A549 (cell line): ENCODE measurements at regions not wholly inside any gene's neighbourhood (a gene's known extent, or its start where the extent isn't known, plus 50 kb on each side); places are given as distances from the start of the nearest gene placed in this dataset.

ENCODE experiments used
- ATAC-seq, 2 experiments: fragments of 200-7000 bp in 1 of 2; fragments of >200 bp in 1 of 2; cut with Nextera tagmentation in 1 of 2; cut with Tn5 transposase in 1 of 2; 3 replicates each; pipeline versions ENCODE4 v1.8.0 to v1.9.1; 2018 to 2020; ENCODE audit warnings: mild to moderate bottlenecking in 1 of 2, moderate library complexity in 1 of 2
- CTCF ChIA-PET: fragments of 300-600 bp; sonication (Branson Sonifier 250); formaldehyde crosslinking; extraction: SDS; loops from one replicate; lab custom pipeline; 2021; ENCODE audit warnings: antibody characterized with exemption, inconsistent platforms; lab: Yijun Ruan, JAX
- POLR2A ChIA-PET: fragments of 350-600 bp; formaldehyde crosslinking; extraction: SDS; loops from one replicate; lab custom pipeline; 2021; ENCODE audit warnings: antibody characterized with exemption, inconsistent platforms; lab: Yijun Ruan, JAX
- DNase-seq, 2 experiments: peaks; one replicate each; pipeline versions ENCODE4 v3.0.0 to v3.0.0-alpha.2; 2011 to 2016; ENCODE audit warnings: low read depth in 1 of 2, low spot score in 1 of 2
- FAIRE-seq: peaks from 2 replicates; lab custom pipeline; 2011; peaks lifted over from hg19 to GRCh38; lab: Jason Lieb, UNC
- H3K27ac ChIP-seq, 2 experiments: fragments of >200 bp; sonication (Bioruptor Twin); formaldehyde crosslinking; 3 replicates each; pipeline ENCODE4 v1.5.1; 2016 to 2017
- H3K4me1 ChIP-seq: fragments of >200 bp; sonication (Bioruptor Twin); formaldehyde crosslinking; 3 replicates; pipeline ENCODE4 v1.6.1; 2016
- H3K4me2 ChIP-seq: fragments of >200 bp; sonication (Bioruptor Twin); formaldehyde crosslinking; 3 replicates; pipeline ENCODE4 v1.6.1; 2016
- H3K4me3 ChIP-seq: fragments of >200 bp; sonication (Bioruptor Twin); formaldehyde crosslinking; 3 replicates; pipeline ENCODE4 v1.5.1; 2016
- H3K9me3 ChIP-seq: fragments of >200 bp; sonication (Bioruptor Twin); formaldehyde crosslinking; 3 replicates; pipeline ENCODE4 v1.6.1; 2016
- ATOH8 ChIP-seq: fragments of 250-450 bp; sonication (Bioruptor Pico); IDR thresholded peaks from 2 replicates; pipeline ENCODE4 v1.5.0; 2020; ENCODE audit warnings: low read depth, mild to moderate bottlenecking, moderate library complexity
- BHLHE40 ChIP-seq: IDR thresholded peaks from 2 replicates; pipeline ENCODE4 v1.6.1; 2012; ENCODE audit warnings: low read depth, low read length, inconsistent platforms
- CEBPB ChIP-seq, 2 experiments: fragments of >200 bp in 1 of 2; sonication (Bioruptor Twin) in 1 of 2; formaldehyde crosslinking in 1 of 2; IDR thresholded peaks; 2 replicates each; pipeline ENCODE4 v1.6.1; 2012 to 2016
- CHD4 ChIP-seq: fragments of 200-600 bp; sonication (generic); IDR thresholded peaks from 2 replicates; pipeline ENCODE4 v1.6.1; 2016; ENCODE audit warnings: antibody characterized with exemption, mild to moderate bottlenecking, borderline replicate concordance
- EP300 ChIP-seq, 2 experiments: fragments of >200 bp; sonication (Bioruptor Twin); formaldehyde crosslinking; IDR thresholded peaks; 2 replicates in 1 of 2; 3 replicates in 1 of 2; pipeline ENCODE4 v1.6.1; 2016 to 2017
- FOSB ChIP-seq: fragments of 250-450 bp; sonication (Bioruptor Pico); IDR thresholded peaks from 2 replicates; pipeline ENCODE4 v1.5.0; 2020; ENCODE audit warnings: mild to moderate bottlenecking, moderate library complexity
- FOXS1 ChIP-seq: fragments of 250-450 bp; sonication (Bioruptor Pico); IDR thresholded peaks from 2 replicates; pipeline ENCODE4 v1.5.0; 2020; ENCODE audit warnings: mild to moderate bottlenecking, moderate library complexity
- HES2 ChIP-seq: fragments of >200 bp; sonication (Bioruptor Twin); formaldehyde crosslinking; IDR thresholded peaks from 2 replicates; pipeline ENCODE4 v1.6.1; 2016
- HMGXB4 ChIP-seq: fragments of 250-450 bp; sonication (Bioruptor Pico); IDR thresholded peaks from 2 replicates; pipeline ENCODE4 v1.5.0; 2021; ENCODE audit warnings: mild to moderate bottlenecking, moderate library complexity, borderline replicate concordance
- KDM1A ChIP-seq: fragments of 200-600 bp; sonication (generic); IDR thresholded peaks from 2 replicates; pipeline ENCODE4 v1.6.1; 2016; ENCODE audit warnings: low read depth, mild to moderate bottlenecking
- KDM5A ChIP-seq: fragments of 200-600 bp; sonication (generic); IDR thresholded peaks from 2 replicates; pipeline ENCODE4 v1.6.1; 2016; ENCODE audit warnings: antibody characterized with exemption, mild to moderate bottlenecking
- MAFK ChIP-seq: fragments of 450-650 bp; IDR thresholded peaks from 2 replicates; pipeline ENCODE4 v1.6.1; 2014; ENCODE audit not compliant: partially characterized antibody
- POLR2A ChIP-seq: IDR thresholded peaks from 2 replicates; pipeline ENCODE4 v1.6.1; 2012; ENCODE audit warnings: mild to moderate bottlenecking, low read length
- RCOR1 ChIP-seq: fragments of 150-350 bp; IDR thresholded peaks from 2 replicates; pipeline ENCODE4 v1.6.1; 2014; ENCODE audit warnings: antibody characterized with exemption, low read length, low read depth
- REST ChIP-seq: fragments of 200-600 bp; sonication (generic); IDR thresholded peaks from 2 replicates; pipeline ENCODE4 v1.6.1; 2016; ENCODE audit warnings: antibody characterized with exemption, mild to moderate bottlenecking, moderate library complexity
- RNF2 ChIP-seq: fragments of 200-600 bp; sonication (generic); IDR thresholded peaks from 2 replicates; pipeline ENCODE4 v1.6.1; 2016; ENCODE audit warnings: low read depth, mild to moderate bottlenecking, antibody characterized with exemption, moderate library complexity, borderline replicate concordance
- SMC3 ChIP-seq: fragments of >200 bp; sonication (Bioruptor Twin); formaldehyde crosslinking; IDR thresholded peaks from 3 replicates; pipeline ENCODE4 v1.6.1; 2018; ENCODE audit warnings: inconsistent platforms
- TP53 ChIP-seq: fragments of 250-450 bp; sonication (Bioruptor Pico); IDR thresholded peaks from 2 replicates; pipeline ENCODE4 v1.5.0; 2021; ENCODE audit warnings: mild to moderate bottlenecking, moderate library complexity
- ZC3H11A ChIP-seq: fragments of 450-650 bp; IDR thresholded peaks from 2 replicates; pipeline ENCODE4 v1.6.1; 2014; ENCODE audit warnings: antibody characterized with exemption, mild to moderate bottlenecking
- ZFP36 ChIP-seq: fragments of 450-650 bp; IDR thresholded peaks from 2 replicates; pipeline ENCODE4 v1.6.1; 2014; ENCODE audit warnings: borderline replicate concordance; ENCODE audit not compliant: partially characterized antibody
- ZNF302 ChIP-seq: fragments of 250-450 bp; sonication (Bioruptor Pico); IDR thresholded peaks from 2 replicates; pipeline ENCODE4 v1.9.0; 2021; ENCODE audit warnings: inconsistent platforms, mild to moderate bottlenecking, moderate library complexity
- ZSCAN20 ChIP-seq: fragments of 250-450 bp; sonication (Bioruptor Pico); IDR thresholded peaks from 2 replicates; pipeline ENCODE4 v1.8.0; 2022; ENCODE audit warnings: mild to moderate bottlenecking, moderate library complexity
- WGBS: methylation state at CpG from one replicate; pipeline ENCODE4 v1.1.6; 2017; ENCODE audit errors: missing lambda C conversion rate; 5-methylcytosine and 5-hydroxymethylcytosine counted together

- Histone ChIP-seq H3K4me3 (no peak overlapping the region), H3K9me3 (no peaks in the 10 kb centered on the region), H3K4me1 (no peaks in the 10 kb centered on the region), H3K4me2 (no peak overlapping the region), H3K27ac (no peak overlapping the region)
- 83% methylated on average over 6 of the region's 6 CpGs for WGBS
- ATAC-seq = no peak
- ChIA-PET CTCF (no interaction called here), POLR2A (no interaction called here)
- no peak for FAIRE-seq
- no peak for DNase-seq
- TF ChIP-seq ZC3H11A = no peak
- TF ChIP-seq POLR2A = no peak
- TF ChIP-seq CEBPB (IDR thresholded peaks at IDR 0.05) = no peak
- TF ChIP-seq KDM1A = no peak
- TF ChIP-seq KDM5A = no peak
- TF ChIP-seq FOSB = no peak
- no peak for TF ChIP-seq HMGXB4 (CRISPR knock-in tag)
- TF ChIP-seq HES2 = no peak
- no peak for TF ChIP-seq MAFK
- TF ChIP-seq FOXS1 = no peak
- no peak for TF ChIP-seq RCOR1
- no peak for TF ChIP-seq BHLHE40
- no peak for TF ChIP-seq ZNF302 (CRISPR knock-in tag)
- no peak for TF ChIP-seq ZFP36
- no peak for TF ChIP-seq ZSCAN20
- no peak for TF ChIP-seq REST
- TF ChIP-seq RNF2 = no peak
Observed at GRCh38 chr4:60122820-60123219, 1077.3 kb upstream of the ADGRL3 start.

- no peak for TF ChIP-seq SMC3
- TF ChIP-seq TP53 (CRISPR knock-in tag) = no peak
- TF ChIP-seq ATOH8 (CRISPR knock-in tag) = no peak
- TF ChIP-seq EP300 (IDR thresholded peaks at IDR 0.05) = no peak
- no peak for TF ChIP-seq CHD4
- no peak for TF ChIP-seq MAFK
- TF ChIP-seq REST = no peak
- no peak for TF ChIP-seq FOXS1
- no peak for TF ChIP-seq RCOR1
- TF ChIP-seq KDM1A = no peak
- ChIA-PET CTCF (no interaction called here), POLR2A (no interaction called here)
- H3K4me1 ChIP-seq = no peaks in the 10 kb centered on the region
- no peak overlapping the region for H3K4me2 ChIP-seq
- DNase-seq (no peak), FAIRE-seq (no peak), ATAC-seq (no peak)
- no peak overlapping the region for H3K27ac ChIP-seq
- WGBS = 5% methylated on average over 4 of the region's 4 CpGs
- H3K9me3 ChIP-seq = no peaks in the 10 kb centered on the region
- no peak overlapping the region for H3K4me3 ChIP-seq
Observed at GRCh38 chr4:60128888-60129287, 1071.2 kb upstream of the ADGRL3 start.
